GM12864 (cell line): ENCODE measurements at regions not wholly inside any gene's neighbourhood (a gene's known extent, or its start where the extent isn't known, plus 50 kb on each side); places are given as distances from the start of the nearest gene placed in this dataset.

Experiments used
- DNase-seq: peaks from one replicate; pipeline ENCODE4 v3.0.0-alpha.2; 2011; ENCODE audit warnings: low read depth
- H3K4me3 ChIP-seq: 2 replicates; pipeline ENCODE4 v1.5.1; 2011; ENCODE audit warnings: mild to moderate bottlenecking, low read depth, low read length, control low read depth
- CTCF ChIP-seq: IDR thresholded peaks from 2 replicates; pipeline ENCODE4 v1.5.1; 2011; ENCODE audit warnings: low read depth, mild to moderate bottlenecking, moderate library complexity, low read length, control low read depth, inconsistent platforms; ENCODE audit errors: missing control alignments

- TF ChIP-seq CTCF = peak; percentile 88
- H3K4me3 ChIP-seq = no peak overlapping the region
- no peak for DNase-seq
Observed at GRCh38 chr17:79391376-79392233, 219.2 kb downstream of the RBFOX3 start.

- TF ChIP-seq CTCF = no peak
- no peak for DNase-seq
- H3K4me3 ChIP-seq = no peak overlapping the region
Observed at GRCh38 chr17:79389896-79390295, 221.0 kb downstream of the RBFOX3 start.

GRCh38 chr17:79388556-79389295, 222.1 kb downstream of the RBFOX3 start:
- no peak overlapping the region for H3K4me3 ChIP-seq
- peak; percentile 72 for TF ChIP-seq CTCF
- DNase-seq = no peak

GRCh38 chr17:79387783-79388182, 223.1 kb downstream of the RBFOX3 start:
- DNase-seq = no peak
- no peak overlapping the region for H3K4me3 ChIP-seq
- no peak for TF ChIP-seq CTCF

GRCh38 chr17:79385962-79386563, 224.8 kb downstream of the RBFOX3 start:
- no peak overlapping the region for H3K4me3 ChIP-seq
- no peak for DNase-seq
- TF ChIP-seq CTCF = no peak

- H3K4me3 ChIP-seq = no peak overlapping the region
- TF ChIP-seq CTCF = no peak
- no peak for DNase-seq
Observed at GRCh38 chr17:79382313-79382712, 228.5 kb downstream of the RBFOX3 start.
